8988T (cell line): ENCODE measurements at regions not wholly inside any gene's neighbourhood (a gene's known extent, or its start where the extent isn't known, plus 50 kb on each side); places are given as distances from the start of the nearest gene placed in this dataset.
"Not testable (repeated sequence)": the region's sequence is repeated elsewhere in the genome, so short reads cannot be mapped to it uniquely, and the experiment has no call there.

Experiments used
- DNase-seq: peaks from one replicate; pipeline ENCODE4 v3.0.0; 2011

DNA sequence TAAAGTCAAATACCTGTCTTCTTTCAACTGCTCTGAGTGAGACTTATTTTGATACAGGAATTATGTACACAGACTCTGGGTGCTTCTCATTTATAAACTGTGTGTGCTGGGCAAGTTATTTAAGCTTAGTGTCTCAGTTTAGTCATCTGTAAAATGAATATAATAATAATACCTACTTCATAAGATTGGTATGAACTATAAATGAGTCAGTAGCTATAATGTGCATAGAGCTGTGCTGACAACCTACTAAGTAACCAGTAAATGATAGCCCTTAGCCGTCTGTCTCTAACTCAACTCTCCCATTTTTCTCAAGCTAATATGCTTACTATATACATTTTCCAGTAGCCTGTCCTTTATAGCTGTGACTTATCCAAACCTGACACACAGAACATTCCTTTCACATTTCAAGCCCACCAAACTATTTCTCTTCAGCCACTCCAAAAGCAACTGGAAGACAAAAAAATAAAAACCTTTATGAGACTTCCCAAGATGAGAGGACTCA, 319.8 kb downstream of the ETAA1 start:
- no peak for DNase-seq

DNA sequence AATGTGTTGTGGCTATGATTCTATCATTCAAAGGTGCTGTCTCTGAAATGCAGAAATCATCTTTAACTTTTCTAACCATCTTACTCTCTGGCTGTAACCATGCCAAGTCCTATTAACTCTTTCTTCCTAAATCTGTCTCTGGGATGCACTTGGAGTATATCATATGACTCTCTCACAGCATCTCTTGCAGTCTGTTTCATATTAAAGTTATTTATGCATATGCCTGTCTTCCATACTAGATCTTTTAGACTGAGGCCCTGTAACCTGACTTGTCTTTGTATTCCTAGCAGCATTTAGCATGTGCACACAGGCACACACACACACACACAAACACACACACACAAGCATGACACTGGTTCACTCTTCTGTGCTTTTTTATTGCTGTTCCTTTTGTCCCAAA, 320.6 kb downstream of the ETAA1 start:
- DNase-seq = no peak

DNA sequence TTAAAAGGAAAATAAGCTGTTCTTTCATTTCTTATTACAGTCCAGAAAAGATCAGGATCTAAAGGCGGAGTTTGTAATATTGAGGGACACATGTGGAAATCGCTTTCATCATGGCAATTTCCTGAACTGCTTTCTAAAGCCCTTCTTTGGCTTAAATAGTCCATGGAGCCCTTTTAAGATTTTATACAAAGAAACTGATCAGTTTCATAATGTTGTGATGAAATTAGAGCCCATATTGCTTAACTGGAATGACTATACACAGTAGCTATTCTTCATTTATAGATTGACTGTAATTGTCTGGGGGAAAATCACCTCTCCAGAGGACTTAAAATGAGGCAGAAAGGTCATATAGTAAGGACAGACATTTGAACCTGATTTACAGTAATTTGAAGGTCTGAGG, 322.2 kb downstream of the ETAA1 start:
- no peak for DNase-seq

DNA sequence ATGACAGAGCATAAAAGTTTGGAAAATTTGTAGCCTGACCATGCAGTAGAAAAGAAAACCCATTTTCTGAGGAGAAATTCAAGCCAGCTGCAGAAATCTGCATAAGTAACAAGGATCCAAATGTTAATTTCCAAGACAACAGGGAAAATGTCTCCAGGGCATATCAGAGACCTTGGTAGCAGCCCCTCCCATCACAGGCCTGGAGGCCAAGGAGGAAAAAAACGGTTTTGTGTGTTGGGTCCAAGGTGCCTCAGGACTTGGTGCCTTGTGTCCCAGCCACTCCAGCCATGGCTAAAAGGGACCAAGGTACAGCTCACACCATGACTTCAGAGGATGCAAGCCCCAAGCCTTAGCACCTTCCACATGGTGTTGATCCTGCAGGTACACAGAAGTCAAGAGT, 324.4 kb downstream of the ETAA1 start:
- no peak for DNase-seq

DNA sequence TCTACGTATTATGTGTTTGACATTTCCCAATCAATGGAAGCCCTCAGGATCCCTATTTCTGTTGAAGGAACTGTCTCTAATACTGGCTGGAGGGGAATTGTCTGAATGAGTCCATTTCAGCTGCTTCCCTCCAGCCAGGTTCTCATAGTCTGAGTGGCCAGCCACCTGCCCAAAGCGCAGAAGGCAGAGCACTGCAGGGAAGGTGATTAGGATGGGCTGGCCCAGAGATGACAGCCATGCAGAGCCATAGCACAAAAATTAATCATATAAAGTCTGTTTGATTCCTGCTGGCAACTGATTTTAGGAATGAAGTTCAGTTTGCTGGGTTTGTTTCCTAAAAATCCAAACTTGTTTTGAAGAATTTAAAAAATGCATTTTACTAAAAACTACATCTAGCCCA, 327.1 kb downstream of the ETAA1 start:
- no peak for DNase-seq

DNA sequence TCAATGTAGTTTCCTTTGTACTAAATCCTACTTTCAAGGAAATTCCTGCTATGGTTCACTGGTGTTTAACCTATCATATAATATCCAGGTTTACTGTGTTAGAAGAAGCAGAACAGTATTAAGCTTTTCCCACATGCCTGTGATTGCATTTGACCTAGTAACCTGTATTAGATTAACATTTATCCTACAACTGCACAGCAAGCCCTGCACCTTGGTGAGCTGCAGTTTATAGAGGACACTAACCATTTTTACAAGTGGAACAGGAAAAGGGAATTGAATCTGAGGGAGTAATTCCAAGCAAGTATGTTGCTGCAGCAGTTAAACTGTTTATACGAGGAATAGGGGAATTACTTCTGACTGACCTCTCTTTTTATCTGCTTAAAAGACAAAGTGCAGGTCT, 328.6 kb downstream of the ETAA1 start:
- no peak for DNase-seq

DNA sequence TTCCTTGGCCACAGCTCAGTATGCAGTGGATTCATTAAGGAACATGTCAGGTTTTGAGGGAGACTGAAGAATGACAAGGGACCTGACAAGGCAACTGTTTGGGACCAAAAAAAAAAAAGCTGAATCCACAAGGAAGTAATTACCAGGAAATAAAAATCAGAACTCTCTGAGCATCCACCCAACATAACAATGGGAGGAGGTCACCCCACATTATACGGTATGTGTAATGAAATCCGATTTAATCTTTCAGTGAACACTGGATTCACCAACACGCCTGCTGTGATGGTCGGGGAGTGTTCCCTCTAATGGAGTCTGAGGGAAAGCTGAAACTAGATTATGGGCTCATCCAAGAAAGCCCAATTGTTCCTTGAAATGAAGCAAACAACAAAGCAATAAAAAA, 329.3 kb downstream of the ETAA1 start:
- no peak for DNase-seq

DNA sequence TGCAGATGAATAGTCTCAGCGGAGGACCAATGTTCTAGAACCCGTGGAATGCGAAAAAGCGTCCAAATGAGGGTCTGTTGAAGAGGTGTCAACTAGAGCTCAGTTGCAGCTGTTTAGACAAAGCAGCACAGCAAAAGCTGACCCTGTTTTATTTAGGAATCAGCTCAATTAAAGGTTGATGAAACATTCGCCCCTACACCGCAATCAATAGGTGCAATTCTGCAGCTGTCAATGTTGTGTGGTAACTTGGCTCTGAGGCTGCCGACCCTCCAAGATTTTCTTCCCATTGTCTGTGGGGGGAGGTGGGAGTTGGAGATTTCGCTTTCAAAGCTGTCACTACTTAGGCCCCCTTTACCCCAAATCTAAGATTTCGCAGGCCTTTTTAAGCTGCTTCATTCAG, 330.0 kb downstream of the ETAA1 start:
- DNase-seq = no peak

DNA sequence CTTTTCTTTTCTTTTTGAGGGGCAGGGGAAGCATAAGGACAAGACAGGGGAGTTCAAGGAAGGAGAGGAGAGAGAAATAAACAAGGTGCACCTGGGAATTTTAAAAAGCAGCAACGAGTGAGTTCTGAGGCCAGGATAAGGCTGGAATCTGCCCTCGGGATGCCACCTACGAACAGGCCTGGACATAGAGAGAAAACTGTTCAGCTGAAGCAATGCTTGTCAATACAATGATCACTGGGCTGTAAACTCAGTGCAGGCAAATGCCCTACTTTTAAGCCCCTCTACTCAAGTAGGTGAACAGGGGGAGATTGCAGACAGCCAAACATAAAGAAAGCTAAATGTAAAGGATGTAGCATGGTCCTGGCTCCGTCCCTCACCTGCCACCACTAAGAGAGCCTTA, 330.5 kb downstream of the ETAA1 start:
- no peak for DNase-seq

DNA sequence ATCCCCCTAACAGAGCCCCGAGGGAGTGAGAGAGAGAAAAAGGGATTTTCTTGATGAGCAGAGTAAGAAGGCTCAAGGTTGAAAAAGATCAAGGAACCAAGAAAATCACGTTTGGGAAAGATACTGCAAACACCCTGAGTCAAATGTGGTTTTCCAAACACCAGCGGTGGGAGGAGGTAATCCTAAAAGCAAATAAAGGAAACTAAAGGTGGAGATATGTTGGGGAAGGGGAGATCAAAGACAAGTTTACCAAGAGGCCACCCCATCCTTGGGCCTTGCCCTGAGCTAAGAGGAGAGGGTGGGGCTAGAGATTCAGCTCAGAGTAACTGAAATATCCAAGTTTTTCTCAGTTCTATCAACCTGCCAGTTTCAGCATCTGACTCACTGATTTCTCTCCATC, 332.3 kb downstream of the ETAA1 start:
- DNase-seq = no peak

DNA sequence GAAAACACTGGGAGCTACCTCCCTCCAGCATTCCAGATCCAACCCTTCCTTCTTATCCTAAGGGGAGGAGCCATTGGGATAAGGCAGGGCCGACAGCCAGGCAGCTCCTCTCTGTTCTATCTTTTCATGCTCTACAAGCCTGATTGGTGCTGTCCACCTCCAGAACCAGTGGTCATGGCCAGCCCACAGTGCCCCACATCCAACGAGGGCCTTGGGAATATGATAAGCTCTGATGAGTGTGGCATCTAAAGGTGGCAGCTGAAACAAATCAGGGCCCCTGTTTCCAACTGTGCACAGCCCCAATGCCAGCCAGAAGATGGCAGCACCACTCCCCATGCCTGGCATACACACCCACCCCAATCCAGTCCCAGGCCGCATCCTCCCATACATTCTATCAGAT, 329.3 kb downstream of the C1D start:
- DNase-seq = peak; percentile 26

DNA sequence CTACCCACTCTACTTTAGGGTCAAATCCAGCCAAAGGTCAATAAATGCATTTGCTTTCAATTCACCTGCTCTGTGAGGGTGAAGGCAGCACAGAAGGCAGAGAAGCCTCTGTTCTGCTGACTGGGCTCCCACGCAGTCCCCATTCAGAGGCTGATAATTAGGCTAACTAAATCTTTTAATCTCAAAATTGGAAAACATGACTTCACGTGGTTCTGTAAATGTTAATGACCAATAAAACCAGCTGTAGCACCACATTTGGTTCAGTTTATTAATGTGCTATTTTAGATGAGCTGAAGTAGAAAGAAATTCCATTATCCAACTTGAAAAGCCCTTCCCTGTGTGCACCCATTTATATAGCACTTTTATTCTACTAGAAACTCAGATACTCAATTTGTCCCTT, 310.6 kb downstream of the C1D start:
- DNase-seq = no peak

DNA sequence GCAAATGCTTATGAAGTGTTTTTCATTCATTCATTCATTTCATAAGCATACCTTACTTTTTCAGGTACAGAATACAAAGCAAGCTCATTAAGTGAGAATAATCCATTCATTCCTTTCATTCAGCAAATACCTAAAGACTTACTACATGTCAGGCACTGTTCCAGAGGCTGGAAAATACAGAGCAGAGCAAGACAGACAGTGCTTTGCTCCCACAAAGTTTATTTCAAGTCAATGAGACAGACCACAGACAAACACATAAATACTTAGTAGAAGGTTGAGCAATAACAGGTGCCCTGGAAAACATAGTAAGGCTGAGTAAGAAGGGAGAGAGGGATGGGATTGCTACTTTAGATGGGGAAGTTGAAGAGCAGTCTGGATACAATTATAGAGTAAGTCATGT, 309.8 kb downstream of the C1D start:
- no peak for DNase-seq

DNA sequence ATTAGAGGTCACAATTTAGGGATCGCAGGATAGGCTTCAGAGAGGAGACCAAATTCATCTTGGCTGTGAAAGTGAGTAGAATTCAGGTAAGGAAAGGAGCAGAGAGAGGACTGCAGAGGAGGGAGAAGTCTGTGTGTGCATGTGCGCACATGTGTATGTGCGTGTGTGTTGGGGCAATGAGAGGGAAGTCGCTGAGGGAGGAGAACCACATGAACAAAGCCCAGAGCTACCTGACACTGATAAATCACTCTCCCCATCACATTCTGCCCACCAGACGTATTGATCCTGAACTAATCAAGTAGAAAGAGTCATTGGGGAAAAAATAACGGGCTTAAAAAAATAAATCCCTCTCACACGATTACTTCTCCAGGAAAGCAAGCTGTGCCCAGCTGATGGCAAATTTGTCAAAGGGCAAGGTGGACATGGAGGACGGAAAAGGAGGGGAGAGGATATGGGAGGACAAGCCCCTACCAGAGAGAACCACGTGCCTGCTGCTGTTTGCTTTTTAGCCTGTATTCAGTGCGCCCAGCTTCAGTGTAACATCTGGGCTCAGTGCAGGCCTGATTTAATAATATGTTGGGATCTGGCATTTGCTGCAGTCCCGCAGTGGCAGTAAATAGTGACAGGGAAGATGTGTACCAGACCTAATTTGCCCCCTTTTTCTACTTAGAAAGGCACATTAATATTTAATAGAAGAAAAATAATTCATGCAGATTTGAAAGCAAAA, 307.5 kb downstream of the C1D start:
- DNase-seq = no peak

DNA sequence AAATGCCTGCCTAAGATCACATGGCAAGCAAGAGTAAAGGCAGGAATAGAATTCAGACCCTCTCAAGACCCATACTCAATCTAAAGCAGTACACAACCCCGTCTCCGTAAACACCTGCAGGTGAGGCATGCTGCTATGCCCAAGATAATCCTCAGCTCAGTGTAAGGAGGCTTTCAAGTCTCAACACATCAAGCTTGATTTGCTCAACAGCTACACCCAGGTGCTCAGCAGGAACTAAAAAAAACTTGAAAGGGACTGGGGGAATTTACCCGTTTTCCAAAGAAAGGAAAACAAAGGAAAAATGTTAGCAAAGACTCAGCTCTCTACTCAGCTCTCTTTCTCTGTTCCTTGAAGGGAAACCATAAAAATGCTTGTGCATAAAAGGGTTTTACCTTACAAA, 301.8 kb downstream of the C1D start:
- DNase-seq = no peak

DNA sequence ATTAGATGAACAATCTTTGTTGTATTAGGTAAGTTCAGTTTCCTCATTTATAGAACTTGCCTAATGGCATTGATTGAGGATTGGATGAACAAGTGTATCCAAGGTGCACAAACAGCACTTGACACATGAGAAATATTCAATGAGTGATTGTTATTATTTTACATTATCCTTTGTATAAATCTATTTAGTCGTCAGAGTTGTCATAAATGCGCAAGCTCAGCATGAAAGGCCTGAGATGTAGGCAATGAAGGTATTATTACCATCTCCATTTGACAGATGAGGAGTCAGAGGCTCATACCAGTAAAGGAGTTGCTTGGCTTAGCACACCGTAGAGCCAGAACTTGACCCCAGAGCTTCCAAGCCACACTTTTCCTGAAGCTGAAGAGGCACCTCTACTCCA, 291.4 kb downstream of the C1D start:
- no peak for DNase-seq

DNA sequence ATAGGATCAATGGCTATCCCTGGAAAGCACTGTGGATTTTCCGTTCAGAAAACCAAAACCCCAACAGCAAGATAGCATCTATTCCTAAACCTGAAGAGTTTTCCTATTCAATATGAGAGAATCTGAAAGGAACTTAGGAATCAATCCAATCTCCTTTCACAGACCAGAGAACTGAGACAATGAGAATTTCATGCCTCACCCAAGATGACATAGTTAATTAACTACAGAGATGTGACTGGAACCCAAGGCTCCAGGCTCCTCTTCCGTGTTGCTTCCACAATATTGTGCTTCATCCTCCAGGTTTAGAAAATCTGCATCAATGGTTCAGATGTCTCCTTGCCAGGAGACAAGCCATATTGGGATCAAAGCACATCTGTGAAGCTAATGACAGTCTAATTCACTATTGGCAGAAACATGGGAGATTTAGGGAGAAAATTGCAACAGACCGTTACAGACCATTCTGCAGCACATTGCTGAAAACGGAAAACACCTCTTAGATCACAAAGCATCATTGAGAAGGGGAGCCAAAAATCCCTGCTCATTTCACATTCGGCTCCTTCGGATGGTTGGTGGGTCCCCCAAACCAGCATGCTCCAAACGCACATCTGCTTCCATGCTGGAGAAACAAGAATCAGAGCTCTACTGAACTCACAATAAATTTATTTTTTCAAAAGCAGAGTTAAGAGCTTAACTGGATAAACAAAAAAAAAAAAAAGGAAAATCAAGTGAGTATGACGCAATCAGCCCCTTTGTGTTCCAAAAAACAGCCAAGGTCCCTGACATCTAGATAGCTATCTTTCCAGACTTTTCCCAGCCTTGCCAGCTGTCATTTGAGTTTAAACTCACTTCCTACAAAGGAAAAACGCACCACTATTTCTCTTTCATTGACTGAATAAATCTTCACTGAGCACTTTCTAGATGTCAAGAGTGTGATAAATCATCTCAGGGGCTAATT, 290.3 kb downstream of the C1D start:
- no peak for DNase-seq

DNA sequence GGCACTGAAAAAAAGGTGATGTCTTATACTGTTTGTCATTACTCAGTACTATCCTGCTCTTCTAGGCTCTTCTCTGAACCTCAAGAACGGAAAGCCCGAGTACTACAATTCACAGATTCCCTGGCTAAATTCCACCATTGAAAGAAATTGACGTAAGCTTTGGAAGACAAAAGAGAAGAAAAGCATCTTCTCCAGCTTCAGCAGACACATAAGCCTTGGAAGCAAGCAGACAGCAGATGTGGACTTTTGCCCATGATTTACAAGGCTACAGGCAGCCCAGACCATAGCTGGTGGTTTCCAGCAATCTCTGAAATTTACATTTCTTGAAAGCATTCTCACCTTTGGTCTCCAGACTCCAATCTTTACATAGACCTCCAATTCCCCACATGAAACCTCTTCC, 289.0 kb downstream of the C1D start:
- no peak for DNase-seq

DNA sequence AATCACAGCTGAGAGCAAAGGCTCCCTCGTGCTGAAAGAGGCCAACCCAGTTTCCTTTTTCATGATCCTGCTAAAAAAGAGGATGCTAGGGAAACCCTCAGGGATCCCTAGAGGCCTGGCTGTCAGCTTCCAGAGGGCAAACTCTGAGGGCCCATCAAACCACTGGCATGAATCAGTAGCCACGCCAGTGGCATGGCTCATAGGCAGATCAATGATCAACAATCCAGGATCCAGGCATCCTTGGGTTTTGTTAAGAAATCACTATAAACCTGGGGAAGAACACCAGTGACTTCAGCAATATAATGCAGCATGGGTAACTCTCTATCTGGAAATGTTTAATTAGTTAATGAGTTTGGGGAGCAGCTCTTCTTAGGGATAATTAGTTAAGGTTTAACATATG, 286.5 kb downstream of the C1D start:
- DNase-seq = no peak

DNA sequence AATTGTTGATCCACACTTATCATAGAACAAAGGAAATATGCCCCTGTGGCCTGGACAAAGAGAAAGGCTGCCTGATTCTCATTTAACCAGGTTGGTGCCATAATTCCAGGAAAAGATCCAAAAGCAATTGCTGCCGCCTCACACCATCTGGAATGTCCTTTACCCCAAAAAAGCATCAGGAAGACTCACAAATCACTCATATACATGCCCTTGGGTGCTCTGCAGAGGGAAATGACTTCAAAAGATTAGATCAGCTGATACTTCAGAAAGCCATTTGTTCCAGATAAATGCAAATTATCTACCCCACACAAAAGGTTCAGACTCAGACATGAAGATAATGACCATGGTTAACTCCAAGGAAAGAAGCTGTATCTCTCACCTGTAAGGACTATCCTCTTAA, 285.8 kb downstream of the C1D start:
- no peak for DNase-seq

DNA sequence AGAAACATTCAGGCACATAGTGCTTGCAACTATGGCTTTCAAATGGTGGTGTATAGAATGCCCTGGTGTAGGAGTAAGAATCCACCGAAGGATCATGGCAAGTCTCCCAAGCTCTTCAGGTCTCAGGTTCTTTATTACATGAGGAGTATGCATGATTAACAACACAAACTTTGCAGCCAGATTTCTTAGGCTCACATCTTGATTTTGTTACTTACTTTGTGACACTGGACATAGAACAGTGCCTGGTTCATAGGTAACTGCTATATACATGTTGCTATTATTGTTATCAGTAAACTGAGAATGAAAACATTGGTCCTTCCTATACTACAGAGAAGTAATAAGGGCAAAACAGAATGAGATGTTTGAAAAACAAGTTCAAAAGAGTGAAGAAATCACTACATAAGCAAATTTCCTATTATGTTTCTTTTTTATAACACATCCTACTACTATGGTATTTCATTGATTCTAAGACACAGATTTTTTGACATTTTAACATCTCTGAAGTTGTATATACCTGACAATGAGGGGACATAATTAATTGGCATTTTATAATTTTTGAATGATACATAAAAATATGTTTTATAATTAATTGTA, 284.9 kb downstream of the C1D start:
- no peak for DNase-seq

DNA sequence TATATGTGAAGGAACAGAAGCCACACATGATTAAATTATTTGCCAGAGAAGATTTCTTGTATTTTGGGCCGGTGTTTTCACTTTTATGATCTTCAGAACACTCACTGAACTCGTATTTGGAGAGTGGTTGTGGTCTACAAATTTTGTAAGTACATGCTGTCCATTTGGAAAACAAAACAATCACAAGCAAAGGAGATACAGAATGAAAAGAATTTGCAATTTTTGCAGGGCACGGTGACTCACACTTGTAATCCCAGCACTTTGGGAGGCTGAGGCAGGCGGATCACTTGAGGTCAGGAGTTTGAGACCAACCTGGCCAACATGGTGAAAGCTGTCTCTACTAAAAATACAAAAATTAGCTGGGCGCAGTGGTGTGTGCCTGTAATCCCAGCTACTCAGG, 282.0 kb downstream of the C1D start:
- not testable (repeated sequence) for DNase-seq

DNA sequence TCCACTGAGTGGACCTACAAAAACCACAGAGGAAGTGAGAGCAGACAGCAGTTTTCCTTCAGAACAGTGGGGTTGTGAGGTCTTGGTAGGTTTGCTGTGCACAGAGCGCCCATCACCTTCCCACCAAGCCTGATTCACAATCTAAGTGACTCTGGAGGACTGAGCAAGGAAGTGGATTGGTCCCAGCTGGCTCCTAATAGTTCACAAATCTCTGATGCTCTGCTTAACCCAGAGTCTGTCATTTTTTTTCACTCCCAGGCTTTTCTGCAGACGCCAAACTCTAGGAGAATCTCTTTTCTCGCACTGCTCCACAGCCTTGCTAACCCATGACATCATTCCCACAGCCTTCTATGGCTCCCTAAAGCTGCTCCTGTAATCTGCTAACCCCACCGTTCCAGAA, 280.4 kb downstream of the C1D start:
- DNase-seq = no peak

DNA sequence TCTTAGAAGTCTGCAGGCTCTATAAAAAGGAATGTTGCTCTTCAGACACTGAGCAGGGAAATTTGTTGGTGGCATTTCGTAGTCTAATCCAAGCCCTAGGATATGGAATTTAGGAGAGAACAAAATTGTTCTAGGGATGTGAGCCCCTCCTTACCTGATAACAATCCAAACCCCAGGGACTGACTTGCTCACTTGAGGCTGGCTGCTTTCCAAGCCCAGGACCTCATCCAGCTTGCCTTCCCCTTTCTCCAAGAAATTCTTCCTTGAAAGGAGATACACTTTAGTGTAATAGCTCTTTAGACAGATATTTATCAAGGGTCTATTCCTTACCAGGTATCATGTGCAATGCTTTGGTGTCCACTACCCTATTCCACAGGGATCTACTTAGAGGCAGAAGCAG, 279.8 kb downstream of the C1D start:
- no peak for DNase-seq
